Umbilical cord (tissue), 1 donor: ENCODE measurements at regions not wholly inside any gene's neighbourhood (a gene's known extent, or its start where the extent isn't known, plus 50 kb on each side); places are given as distances from the start of the nearest gene placed in this dataset.

ENCODE experiments used
- DNase-seq: peaks from one replicate; pipeline ENCODE4 v3.0.0-alpha.2; 2015; ENCODE audit warnings: low spot score

DNA sequence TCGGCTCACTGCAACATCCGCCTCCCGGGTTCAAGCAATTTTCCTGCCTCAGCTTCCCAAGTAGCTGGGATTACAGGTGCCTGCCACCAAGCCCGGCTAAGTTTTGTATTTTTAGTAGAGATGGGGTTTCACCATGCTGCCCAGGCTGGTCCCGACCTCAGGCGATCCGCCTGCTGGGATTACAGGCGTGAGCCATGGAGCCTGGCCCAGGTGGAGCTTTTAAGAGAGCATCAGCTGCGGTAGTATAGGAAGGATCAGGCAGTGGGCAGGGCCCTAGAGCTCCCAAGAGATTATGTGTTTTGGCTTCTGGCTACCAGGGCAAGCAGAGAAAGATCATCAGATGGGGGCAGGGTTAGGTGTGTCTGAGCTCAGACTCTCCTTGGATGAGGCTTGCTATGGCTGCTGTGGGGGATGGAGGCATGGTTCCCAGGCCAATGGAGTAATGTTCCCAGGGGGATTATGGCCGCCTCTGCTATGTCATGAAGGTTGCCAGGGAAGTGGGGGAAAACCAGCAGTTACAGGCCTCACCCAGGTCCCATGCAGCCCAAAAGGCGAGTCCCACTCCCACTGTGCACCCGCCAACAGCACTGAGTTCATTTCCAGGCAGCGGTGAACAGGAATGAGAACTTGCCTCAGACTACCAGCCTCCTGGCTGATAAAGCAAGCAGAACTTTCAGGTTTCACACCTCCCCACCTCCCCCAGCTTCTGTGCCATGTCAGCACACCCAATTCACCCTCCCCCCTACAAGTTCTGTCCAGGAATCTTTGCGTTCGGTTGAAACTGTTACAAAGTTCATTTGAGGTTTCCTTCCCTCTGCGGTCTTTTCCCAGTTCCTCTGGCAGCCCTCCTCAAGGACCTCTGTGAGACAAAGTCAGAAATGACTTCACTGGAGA, 507.6 kb downstream of the SPATA31D1 start:
- DNase-seq: no peak

DNA sequence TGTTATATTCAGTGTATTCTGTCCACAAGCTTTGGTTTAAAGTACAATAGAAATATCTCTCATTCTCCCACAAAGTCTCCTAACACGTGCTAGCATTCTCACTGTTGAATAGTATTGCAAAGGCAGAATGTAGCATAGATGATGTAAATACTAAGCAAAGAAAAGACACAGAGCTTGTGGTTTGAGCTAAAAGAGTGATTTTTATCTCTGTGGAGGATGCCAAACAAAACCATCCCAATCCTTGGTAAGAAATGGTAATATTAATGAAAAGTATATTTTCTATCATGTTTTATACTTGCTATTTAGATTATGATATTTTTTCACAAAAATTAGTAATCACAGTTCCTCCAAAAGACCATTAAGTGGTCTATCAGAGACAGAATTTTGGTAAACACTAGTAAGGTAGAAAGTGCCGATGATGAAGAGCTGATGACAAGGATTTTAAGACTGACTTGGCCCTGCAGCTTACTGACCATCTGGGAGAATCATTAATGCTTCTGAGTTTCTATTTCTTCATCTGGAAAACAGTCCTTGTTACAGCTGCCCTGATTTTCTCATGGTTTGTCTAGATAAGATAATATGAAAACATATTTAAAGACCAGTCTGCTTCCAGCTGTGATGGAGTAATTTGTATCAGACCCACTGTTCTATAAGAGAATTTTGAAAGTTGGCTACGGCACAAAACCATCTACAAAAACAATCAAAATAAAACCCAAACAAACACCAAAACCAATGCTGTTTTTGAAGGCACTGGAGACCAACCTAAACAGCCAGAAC, 510.2 kb downstream of the SPATA31D1 start:
- DNase-seq: peak; percentile 46

DNA sequence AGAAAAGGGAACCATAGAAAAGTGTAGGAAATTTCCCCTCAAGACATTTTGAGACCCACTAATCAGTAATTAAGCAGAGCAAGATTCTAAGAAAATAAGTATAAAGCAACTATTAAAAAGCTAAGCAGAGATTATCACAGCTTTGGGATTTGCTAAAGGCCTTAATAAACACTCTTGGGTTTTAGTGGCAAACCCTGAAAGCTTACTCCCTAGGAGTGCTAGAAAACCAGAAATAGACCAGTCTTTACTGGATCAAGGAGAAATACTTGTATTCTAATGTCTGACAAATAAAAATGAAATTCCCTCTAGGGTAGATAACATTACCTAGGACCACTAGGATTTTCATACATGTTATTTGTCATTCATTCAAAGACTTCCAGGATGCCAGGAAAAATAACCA, 510.8 kb downstream of the SPATA31D1 start:
- DNase-seq: no peak

DNA sequence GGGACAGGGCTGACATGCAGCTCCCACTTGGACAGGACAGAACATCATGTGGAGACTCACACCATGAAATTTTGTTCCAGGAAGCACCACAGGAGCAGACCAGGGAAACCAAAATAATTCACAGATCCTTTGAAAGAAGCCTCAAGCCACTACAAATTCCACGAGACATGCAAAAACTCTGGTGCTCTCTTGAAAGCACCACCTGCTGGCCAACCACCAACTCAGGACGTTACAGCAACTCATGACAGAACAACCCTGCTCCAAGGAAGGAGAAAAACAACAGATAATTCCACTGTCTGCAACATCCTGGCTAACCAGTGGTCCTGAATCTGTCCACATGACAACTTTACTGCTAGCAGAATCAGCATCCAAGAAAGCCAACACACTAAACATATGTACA, 516.0 kb downstream of the SPATA31D1 start:
- DNase-seq: no peak

DNA sequence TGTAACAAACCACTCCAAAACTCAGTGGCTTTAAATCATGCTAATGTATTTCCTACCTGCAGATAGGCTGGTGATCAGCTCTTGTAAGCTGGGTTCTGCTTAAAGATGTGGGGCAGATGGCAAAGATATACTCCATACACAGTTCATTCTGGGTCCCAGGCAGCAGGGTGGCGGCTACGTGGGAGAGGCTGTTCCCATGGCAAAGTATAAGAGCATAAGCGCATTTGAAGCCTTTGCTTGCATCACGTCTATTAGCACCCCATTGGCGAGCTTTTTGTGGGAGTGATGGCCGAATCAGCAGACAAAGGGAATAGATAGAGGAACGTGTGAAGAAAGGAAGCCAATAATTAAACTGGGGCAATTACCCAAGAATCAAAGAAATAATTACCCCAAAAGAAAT, 523.1 kb downstream of the SPATA31D1 start:
- no peak for DNase-seq

DNA sequence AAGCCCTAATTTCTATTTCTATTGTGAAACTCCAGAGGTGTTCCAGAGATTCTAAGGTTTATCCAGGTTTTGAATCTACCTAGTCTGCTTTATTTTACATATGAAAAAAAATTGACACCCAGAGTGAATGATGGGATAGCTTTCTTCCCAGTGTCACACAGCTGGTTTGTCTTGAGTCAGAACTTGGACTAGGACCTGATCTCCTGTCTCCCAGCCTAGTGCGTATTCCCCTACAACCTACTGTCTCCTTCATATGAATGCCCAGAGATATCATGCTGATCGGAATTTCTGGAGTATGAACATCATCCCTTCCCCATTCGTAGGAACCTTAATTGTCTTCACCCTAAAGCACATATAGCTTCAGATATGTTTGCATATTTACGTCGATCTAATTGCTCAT, 524.2 kb downstream of the SPATA31D1 start:
- DNase-seq: no peak

DNA sequence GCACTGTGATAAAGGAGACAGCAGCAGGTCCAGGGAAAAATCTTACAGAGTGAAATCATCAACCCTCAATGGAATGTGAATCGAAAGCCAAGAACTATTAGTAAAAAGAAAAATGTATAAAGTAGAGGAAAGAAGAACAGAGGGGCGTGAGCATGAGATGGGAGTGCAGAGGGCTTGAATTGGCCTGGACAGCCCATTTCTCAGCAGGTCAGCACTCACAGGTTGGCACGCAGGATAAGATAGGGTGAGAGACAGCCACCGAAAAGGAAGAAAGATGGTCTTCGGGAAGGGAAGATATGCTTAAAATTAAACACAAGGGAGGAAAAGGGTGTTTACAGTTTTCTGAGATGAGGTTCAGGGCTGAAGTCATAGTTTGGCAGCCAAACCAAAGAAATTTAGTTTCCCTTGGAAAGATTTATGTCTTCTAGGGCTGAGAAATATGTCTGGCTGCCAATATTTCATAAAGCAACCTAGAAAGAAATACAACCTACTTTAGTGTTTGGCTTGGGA, 524.7 kb downstream of the SPATA31D1 start:
- DNase-seq: peak; percentile 69

DNA sequence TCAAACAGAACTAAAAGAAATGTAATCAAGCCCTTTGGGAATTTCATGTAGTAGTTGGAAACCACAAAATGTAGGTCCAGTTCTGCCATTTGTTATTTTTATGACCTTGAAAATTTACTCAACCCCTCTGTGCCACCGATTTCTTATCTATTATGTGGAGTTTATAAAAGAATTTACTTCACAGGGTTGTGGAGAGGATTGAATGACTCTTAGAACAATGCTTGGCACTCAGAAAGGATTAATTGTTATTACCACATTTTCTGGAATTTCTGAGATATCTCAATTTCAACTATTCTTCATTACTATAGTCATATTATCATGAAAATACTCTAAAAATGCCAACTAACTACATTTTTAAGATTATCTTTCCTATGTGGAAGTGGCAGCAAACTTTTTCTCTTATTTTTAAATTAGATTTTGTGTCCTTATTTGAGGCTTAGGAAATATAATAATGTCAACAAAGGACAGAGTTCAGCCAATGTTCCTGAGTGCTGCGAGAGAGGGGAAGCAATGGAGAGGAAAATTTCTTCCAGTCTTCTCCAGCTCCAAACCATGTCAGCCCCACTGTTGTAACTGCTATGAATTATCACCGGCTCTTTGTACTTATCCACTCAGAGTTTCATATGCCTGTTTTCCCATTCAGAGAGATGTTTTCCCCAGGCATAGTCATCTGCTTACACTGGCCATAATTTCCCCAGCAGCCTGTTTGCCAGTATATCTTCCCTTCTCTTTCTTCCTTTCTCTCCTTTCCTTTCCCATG, 525.6 kb downstream of the SPATA31D1 start:
- no peak for DNase-seq

DNA sequence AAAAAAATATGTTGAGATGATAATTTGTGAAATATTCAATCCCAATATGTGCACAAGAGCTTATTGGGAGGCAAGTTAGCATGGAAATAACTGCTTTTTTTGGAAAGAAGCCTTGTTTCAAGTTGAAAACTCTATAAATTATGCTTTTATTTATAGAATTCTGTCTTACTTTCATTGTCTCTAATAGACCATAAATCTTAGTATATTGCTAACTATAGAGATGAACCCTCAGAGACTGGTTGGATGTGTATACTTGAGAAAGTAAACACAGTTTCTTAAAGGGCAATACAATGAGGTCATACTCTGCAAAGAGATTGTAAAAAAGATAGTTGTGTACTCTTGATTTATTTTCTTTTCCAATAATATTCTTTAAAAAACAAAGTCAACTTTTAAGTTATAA, 530.3 kb downstream of the SPATA31D1 start:
- no peak for DNase-seq

DNA sequence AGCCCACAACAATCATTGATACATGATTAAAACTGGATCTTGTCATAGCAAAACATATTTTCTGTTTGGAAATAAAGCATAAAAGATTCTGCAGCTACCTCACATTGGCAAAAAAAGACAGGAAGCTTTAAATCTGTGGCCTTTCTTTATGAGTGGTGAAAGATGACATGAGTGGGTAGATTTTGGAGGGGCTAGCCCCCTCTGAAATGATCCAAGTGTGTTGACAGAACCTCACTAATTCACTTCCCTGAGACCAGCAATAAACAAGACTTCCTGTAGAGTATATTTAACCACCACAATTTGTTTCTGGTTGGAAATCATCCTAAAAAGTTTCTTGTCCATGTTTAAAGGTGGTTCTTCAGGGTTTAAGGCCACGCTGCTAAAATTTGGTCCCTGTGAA, 530.8 kb downstream of the SPATA31D1 start:
- no peak for DNase-seq

DNA sequence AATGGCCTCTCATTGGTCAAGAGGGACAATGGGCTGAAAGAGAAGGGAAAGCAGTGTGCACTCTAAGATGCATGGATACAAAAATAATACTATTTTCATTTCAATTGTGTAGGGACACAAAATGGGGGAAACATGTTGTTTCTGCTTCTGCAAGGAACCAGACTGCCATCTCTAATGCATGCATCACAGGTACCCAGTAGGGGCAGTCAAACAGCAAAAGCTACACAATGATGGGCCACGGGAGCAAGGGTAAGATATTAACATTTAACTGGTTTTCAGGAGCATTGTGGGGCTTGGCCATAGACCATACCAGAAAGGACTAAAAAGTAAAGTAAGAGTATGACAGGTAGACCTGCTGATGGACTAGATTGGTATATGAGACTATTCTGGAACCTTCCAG, 535.8 kb downstream of the SPATA31D1 start:
- DNase-seq: no peak

DNA sequence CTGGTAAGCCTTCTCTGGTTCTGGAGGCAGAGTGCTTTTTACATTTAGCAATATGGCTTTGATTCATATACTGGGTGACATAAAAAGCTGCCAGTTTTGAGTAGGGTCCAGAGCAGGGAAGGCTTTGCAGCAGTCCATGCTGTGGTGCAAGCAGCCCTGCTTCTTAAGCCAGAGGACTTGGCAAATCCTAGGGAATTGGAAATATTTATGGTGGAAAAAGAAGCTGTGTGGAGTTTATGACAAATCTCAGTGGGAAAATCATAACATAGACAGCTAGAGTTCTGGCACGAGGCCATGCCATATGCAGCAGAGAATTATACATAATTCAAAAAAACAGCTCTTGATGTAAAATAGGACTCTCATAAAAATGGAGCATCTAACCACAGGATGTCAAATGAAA, 536.4 kb downstream of the RASEF start:
- DNase-seq: peak; percentile 54

DNA sequence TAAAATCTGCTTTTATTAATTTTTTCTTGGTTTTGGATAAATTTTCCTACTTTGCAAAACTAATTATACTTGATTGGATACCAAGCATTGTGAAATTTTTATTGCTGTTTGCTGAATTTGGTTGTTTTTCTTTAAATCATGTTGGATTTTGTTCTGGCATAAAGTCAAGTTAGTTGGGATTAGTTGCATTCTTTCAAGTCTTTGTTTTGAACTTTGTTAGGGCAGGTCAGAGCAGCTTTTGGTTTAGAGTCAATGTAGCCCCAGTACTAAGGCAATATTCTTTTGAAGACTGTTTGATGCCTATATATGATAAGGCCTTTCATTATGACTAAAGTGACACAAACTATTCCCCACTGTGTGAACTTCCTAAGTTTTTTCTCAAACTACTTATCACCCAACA, 531.1 kb downstream of the RASEF start:
- DNase-seq: peak; percentile 22

DNA sequence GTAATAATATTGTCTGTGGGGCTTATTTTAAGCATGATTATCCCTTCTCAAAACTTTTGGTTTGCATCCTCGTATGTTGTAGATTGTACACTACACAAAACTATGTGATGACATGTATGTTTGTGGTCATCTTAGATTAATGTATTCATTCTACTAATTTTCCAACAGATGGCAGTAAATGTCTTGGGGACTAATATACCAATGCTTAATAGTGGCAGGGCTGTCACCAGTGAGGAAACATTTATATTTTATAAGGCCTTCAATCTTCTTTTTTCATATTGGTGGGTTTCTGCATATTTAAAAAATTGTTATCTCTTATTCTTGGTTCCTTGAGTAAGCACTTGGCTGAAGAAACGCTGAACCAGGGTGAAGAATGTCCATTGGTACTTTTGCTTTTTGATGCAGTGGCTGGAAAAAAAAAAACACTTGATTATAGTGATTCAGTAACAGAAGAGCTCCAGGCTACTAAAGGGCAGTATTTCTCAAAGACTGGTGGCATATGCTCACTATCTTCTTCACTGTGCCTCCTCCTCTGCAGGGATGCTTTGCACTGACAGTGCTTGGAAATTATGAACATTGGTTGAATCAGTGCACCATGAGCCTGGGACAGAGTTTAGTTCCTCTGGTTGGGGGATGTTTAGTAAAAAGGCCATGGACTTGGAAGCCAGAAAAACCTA, 530.3 kb downstream of the RASEF start:
- DNase-seq: no peak

DNA sequence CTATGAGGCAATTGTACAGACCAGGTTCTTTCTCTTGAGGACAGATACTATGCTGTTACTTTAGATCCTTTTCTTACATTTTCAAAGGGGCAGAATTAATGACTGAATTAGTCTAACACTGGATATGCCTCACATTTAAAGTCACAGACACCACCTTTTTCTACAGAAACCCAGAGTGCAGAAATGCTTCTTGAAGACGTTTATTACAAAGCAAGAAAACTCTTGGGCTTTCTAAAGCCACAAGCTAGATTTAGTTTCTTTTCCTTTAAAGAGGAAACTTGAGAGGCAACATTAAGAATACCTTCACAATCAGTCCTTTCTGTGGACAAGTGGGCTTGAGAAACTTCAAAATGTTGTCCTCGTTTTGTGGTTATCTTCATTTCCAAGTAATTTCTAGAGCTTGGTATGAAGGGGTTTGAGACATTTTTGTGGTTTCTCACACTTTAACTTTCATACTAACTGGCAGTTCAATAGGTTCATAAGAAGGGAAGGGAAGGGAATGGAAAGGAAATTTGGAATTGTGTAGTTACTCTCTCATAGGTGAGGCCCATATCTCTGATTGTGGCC, 527.4 kb downstream of the RASEF start:
- DNase-seq: no peak

DNA sequence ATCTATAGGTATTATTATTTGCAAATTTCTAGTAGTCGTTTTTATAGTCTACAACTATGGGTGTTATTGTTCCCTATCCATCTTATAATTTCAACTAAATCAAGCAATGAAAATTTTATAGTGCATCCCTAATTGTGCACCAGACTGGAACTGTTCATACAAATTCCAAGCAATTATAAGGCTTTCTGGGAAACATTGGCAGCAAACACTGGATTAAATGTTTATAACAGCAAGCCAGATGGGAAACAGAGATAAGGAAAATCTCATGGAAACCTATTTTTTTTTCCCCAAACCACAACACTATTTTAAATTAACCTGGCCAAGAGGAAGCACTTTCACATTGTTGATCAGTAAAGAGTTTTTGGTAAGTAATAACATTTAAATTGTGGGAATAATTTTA, 524.3 kb downstream of the RASEF start:
- DNase-seq: no peak

DNA sequence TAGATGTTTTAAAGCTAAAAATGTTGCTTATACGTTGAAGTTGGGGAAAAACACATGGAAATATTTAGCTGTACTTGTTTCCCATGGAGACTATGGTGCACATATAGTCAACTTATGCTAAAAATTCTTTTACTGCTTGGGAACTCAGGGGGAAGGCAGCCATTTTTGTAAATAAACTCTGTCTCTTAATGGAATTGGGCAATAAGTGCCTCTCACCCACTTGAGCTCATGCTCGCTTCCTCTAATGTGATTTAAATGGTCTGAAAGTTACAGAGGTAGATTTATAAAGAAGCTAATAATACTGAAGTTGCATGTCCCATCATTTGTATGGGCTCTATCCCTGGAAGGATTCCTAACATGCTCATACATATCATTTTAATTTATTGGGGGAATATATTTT, 523.8 kb downstream of the RASEF start:
- DNase-seq: no peak

DNA sequence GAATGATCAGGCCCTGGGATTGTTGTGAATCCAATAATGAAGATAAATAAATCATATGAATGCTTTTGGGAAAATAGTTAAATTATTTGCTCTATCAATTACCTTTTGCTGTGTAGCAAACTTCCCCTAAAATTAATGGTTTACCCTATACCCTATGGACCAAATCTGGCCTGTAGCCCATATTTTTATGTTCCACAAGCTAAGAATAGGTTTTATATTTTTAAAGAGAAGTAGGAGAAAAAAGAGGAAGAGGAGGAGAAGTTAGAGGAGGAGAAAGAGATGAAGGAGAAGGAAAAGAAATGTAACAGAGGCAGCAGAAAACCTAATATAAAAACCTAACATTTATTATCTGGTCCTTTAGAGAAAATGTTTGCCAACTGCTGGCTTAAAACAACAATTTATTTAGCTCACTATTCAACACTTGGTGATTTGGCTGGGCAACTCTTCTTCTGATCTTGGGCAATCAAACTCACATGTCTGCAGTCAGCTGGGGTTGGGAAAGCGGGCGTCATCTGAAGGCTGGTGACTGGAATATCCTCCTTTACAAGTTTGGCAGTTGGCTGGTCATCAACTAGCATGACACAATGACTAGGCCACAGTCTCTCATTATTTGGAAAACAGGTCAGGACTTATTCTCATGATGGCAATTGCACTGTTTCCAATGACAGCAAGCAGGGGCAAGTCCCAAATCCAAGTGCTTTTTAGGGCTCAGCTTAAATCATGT, 522.9 kb downstream of the RASEF start:
- no peak for DNase-seq

DNA sequence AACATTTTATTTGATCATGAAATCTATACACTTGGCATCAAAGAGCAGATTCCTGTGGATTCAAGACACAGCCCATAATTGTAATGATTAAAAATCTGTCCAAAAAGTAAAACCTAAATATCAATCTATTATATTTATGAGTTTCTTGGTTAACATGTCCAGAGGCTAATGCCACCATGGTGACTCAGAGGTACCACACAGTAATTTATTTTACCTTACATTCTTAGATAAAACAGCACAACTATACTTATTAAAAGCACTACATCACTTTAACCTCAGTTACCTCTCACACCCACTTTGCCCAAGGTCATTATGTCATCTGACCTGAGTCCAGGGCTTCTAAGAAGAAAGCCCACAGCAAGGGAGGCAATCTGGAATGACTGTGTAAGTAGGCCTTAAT, 519.2 kb downstream of the RASEF start:
- no peak for DNase-seq

DNA sequence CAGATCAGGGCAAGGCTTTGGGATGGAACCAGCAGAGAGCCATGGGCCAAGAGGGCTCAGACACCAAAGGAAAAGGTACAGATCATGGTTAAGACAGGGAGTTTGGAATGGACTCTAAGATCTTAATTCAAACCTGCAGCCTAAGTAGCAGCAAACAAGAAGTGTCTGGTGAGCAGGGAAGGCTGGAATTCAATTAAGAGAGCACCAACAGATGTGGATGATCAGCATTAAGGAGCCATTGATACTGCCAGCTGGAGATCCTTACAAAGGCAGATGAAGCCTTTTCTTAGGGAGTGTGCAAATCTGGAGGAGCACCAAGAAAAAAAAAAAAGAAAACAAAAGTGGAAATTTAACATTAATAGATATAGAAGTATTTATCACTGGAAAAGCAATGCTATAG, 516.8 kb downstream of the RASEF start:
- no peak for DNase-seq
